HUES48 (cell line): ENCODE measurements at regions not wholly inside any gene's neighbourhood (a gene's known extent, or its start where the extent isn't known, plus 50 kb on each side); places are given as distances from the start of the nearest gene placed in this dataset.

Experiments used
- H3K27ac ChIP-seq: one replicate; pipeline ENCODE4 v1.7.0; 2013; ENCODE audit warnings: low read depth, low read length, inconsistent platforms
- H3K27me3 ChIP-seq: 2 replicates; pipeline ENCODE4 v1.6.1; 2013; ENCODE audit warnings: mild to moderate bottlenecking, low read length; ENCODE audit not compliant: control insufficient read depth, insufficient read depth
- H3K36me3 ChIP-seq: 2 replicates; pipeline ENCODE4 v1.6.1; 2013; ENCODE audit warnings: low read length; ENCODE audit not compliant: control insufficient read depth, insufficient read depth
- H3K4me1 ChIP-seq: 2 replicates; pipeline ENCODE4 v1.6.1; 2013; ENCODE audit warnings: mild to moderate bottlenecking, low read length; ENCODE audit not compliant: control insufficient read depth, insufficient read depth
- H3K4me3 ChIP-seq: 2 replicates; pipeline ENCODE4 v1.5.1; 2013; ENCODE audit warnings: mild to moderate bottlenecking, low read depth, low read length
- H3K9ac ChIP-seq: 2 replicates; pipeline ENCODE4 v1.6.1; 2013; ENCODE audit warnings: mild to moderate bottlenecking, low read depth, low read length, moderate library complexity
- H3K9me3 ChIP-seq: 2 replicates; pipeline ENCODE4 v1.6.1; 2013; ENCODE audit warnings: low read length; ENCODE audit not compliant: control insufficient read depth, insufficient read depth

DNA sequence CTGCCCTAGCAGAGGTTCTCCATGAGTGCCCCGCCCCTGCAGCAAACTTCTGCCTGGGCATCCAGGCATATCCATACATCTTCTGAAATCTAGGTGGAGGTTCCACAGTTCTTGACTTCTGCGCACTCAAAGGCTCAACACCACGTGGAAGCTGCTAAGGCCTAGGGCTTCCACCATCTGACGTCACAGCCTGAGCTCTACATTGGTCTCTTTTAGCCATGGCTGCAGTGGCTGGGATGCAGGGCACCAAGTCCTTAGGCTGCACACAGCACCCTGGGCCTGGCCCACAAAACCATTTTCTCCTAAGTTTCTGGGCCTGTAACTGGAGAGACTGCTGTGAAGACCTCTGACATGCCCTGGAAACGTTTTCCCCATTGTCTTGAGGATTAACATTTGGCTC lies 272.6 kb upstream of the PLXNA2 start:
- H3K27ac ChIP-seq: no peak overlapping the region
- no peaks in the 10 kb centered on the region for H3K36me3 ChIP-seq
- no peak overlapping the region for H3K9ac ChIP-seq
- H3K4me1 ChIP-seq: no peaks in the 10 kb centered on the region
- H3K9me3 ChIP-seq: no peaks in the 10 kb centered on the region
- no peak overlapping the region for H3K4me3 ChIP-seq
- no peaks in the 10 kb centered on the region for H3K27me3 ChIP-seq

DNA sequence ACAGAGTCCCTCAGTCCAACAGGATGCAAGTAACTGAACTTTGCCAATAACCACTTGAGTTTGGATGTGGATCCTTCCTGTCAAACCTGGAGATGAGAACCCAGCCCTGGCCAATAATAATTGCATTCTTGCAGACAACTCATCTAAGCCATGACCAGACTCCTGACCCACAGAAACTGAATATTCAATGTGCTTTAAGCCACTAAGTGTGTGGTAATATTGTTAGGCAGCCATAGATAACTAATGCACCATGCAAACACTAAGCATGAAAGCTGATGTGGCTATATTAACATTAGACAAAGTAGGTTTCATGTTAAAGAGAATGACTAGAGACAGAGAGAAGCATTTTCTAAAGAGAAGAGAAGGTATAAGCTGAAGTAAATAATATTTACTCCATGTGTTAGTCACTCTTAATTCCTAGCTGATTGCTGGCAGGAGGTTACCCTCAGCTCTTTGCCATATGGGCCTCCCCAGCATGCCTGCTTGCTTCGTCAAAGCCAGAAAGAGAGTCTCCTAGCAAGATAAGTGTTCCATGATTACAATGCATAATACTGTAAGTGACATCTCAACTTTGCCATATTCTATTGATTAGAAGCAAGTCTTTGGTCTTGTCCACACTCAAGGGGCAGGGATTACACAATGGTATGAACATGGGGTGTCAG lies 276.4 kb upstream of the PLXNA2 start:
- Histone ChIP-seq H3K27me3 (no peaks in the 10 kb centered on the region), H3K4me1 (no peaks in the 10 kb centered on the region), H3K9me3 (no peaks in the 10 kb centered on the region), H3K4me3 (no peak overlapping the region), H3K36me3 (no peaks in the 10 kb centered on the region), H3K27ac (no peak overlapping the region), H3K9ac (no peak overlapping the region)

- Histone ChIP-seq H3K27ac (no peak overlapping the region), H3K4me3 (no peak overlapping the region), H3K27me3 (no peaks in the 10 kb centered on the region), H3K9me3 (no peaks in the 10 kb centered on the region), H3K36me3 (no peaks in the 10 kb centered on the region), H3K9ac (no peak overlapping the region), H3K4me1 (no peaks in the 10 kb centered on the region)
Measured at GRCh38 chr1:208521534-208521933, 277.4 kb upstream of the PLXNA2 start.

DNA sequence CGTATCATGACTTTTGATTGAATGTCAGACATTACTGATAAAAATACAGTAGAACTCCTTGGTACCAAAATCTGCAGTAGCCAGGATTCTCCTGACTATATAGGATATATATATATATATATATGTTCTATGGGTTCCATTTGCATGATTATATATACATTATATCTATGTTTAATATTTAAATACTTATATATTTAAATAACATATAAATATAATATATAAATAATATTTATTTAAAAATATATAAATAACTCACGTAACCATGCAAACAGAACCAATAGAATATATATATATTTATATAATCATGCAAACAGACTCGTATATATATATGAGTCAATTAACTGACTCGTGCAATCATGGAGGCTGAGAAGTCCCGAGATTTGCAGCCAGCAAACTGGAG lies 278.8 kb upstream of the PLXNA2 start:
- Histone ChIP-seq H3K36me3 (no peaks in the 10 kb centered on the region), H3K4me3 (no peak overlapping the region), H3K27me3 (no peaks in the 10 kb centered on the region), H3K4me1 (no peaks in the 10 kb centered on the region), H3K27ac (no peak overlapping the region), H3K9me3 (no peaks in the 10 kb centered on the region), H3K9ac (no peak overlapping the region)

- H3K4me1 ChIP-seq: no peaks in the 10 kb centered on the region
- H3K4me3 ChIP-seq: no peak overlapping the region
- H3K27ac ChIP-seq: no peak overlapping the region
- no peaks in the 10 kb centered on the region for H3K9me3 ChIP-seq
- H3K36me3 ChIP-seq: no peaks in the 10 kb centered on the region
- H3K27me3 ChIP-seq: no peaks in the 10 kb centered on the region
- no peak overlapping the region for H3K9ac ChIP-seq
Measured at GRCh38 chr1:208524376-208524775, 280.2 kb upstream of the PLXNA2 start.

GRCh38 chr1:208524925-208525324 lies 280.7 kb upstream of the PLXNA2 start:
- H3K9me3 ChIP-seq: no peaks in the 10 kb centered on the region
- H3K4me3 ChIP-seq: no peak overlapping the region
- no peaks in the 10 kb centered on the region for H3K27me3 ChIP-seq
- no peak overlapping the region for H3K27ac ChIP-seq
- H3K9ac ChIP-seq: no peak overlapping the region
- H3K36me3 ChIP-seq: no peaks in the 10 kb centered on the region
- H3K4me1 ChIP-seq: no peaks in the 10 kb centered on the region

DNA sequence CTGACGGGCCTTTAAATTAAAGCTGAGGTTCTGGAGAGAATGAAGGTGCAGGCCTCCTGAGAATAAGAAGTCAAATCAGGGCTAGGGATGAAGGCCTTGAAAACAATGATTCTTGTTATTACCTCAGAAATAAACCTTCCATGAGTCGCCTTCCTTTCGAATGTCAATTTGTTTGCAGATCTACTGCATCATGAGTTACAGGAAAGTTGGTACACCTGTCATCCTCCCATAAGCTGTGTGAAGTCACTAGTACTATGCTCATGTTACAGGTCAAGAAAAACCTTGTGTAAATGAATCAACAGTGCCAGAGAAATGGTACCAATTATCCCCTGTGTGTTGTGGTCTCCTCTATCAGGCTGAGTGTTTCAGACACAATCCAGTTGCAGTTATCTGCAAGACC lies 281.2 kb upstream of the PLXNA2 start:
- H3K4me3 ChIP-seq: no peak overlapping the region
- H3K4me1 ChIP-seq: no peaks in the 10 kb centered on the region
- no peak overlapping the region for H3K9ac ChIP-seq
- no peaks in the 10 kb centered on the region for H3K9me3 ChIP-seq
- no peaks in the 10 kb centered on the region for H3K27me3 ChIP-seq
- no peak overlapping the region for H3K27ac ChIP-seq
- H3K36me3 ChIP-seq: no peaks in the 10 kb centered on the region

DNA sequence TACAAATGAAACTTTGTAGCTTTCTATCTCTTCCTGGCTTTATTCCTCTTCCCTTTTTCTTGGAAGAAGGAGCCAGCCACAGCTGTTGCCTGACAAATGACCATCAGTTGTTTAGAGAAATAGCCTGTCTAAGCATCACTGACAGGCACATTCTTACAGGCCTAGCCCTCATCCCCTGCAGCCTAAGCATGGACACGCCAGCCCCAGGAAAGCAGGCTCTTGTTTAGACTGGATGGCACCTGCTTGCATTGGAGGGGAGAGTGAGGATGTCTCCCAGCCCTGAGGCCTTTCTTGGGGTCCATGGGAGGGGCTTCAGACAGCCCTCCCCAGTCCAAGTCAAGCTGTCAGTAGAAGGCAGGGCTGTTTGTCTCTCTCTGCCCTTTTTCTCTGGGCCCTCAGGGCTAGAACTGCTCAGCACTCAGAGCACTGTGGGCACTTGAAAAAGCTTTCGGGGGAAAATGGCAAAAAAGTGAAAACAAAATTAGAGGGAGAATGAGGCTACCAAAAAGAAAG lies 282.5 kb upstream of the PLXNA2 start:
- Histone ChIP-seq H3K9ac (no peak overlapping the region), H3K27me3 (no peaks in the 10 kb centered on the region), H3K4me3 (no peak overlapping the region), H3K36me3 (no peaks in the 10 kb centered on the region), H3K9me3 (no peaks in the 10 kb centered on the region), H3K4me1 (no peaks in the 10 kb centered on the region), H3K27ac (no peak overlapping the region)

DNA sequence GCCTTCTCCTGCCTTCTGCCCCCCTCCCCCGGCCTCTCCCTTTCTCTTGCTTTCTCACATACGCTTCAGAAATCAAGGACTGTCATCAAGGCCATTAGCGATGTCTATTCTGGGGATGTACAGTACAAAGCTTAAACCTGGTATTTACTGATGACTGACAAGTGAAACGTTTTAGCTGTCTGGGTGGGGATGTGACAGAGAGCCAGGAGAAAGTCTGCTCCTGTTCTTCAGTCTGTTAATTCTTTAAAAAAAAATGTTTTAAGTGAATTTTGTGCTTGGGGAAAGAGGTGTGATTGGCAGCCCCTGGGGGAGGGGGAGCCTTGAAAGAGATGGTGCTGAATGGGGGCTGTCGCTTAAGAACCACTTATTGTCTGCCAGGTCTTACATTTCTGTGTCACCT lies 283.0 kb upstream of the PLXNA2 start:
- Histone ChIP-seq H3K36me3 (no peaks in the 10 kb centered on the region), H3K27me3 (no peaks in the 10 kb centered on the region), H3K4me3 (no peak overlapping the region), H3K9me3 (no peaks in the 10 kb centered on the region), H3K4me1 (no peaks in the 10 kb centered on the region), H3K27ac (no peak overlapping the region), H3K9ac (no peak overlapping the region)

GRCh38 chr1:208528578-208529240 lies 284.5 kb upstream of the PLXNA2 start:
- Histone ChIP-seq H3K4me3 (no peak overlapping the region), H3K9me3 (no peaks in the 10 kb centered on the region), H3K27me3 (no peaks in the 10 kb centered on the region)

DNA sequence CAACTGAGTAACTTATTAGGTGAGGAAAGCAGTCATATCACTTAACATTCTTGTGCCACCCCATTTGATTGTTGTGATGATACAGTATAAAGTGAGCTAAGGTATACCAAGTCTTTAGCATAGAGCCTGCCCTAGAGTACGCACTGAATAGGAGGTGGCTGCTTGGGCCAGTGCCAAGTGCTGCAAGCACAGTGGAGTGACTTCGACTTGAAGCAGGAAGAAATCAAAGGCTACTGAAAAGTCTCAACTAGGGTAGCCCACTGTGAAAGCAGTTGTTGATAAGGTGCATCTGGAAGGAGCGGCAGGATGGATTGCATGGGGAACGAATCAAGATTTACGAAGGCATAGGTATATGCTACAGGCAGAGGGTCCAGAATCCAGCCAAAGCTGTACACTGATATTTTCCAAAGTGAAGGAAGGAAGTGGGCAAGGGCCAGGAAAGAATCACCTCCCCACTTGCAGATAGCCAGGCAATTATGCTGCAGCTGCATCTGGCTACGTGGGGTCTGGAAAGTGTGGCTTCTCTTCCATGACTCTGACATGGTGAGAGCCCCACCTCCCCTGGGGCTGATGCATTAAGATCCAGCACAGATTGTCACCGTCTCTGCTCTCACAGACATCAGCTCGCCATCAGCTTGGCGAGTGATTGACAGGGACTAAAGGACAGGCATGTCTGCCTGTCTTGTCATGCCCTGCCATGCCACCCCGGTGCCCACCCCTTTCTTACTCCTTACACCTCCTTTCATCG lies 287.0 kb upstream of the PLXNA2 start:
- Histone ChIP-seq H3K27ac (no peak overlapping the region), H3K9ac (no peak overlapping the region), H3K4me3 (no peak overlapping the region), H3K4me1 (no peaks in the 10 kb centered on the region), H3K27me3 (no peaks in the 10 kb centered on the region), H3K36me3 (no peaks in the 10 kb centered on the region), H3K9me3 (no peaks in the 10 kb centered on the region)

More at GRCh38 chr1:208528578-208529240, 284.5 kb upstream of the PLXNA2 start:
- H3K4me1 ChIP-seq: no peaks in the 10 kb centered on the region
- H3K36me3 ChIP-seq: no peaks in the 10 kb centered on the region
- no peak overlapping the region for H3K27ac ChIP-seq
- no peak overlapping the region for H3K9ac ChIP-seq
